NCI-H82 (cell line): ENCODE measurements at regions not wholly inside any gene's neighbourhood (a gene's known extent, or its start where the extent isn't known, plus 50 kb on each side); places are given as distances from the start of the nearest gene placed in this dataset.
A peak's percentile ranks its signal among the peaks of the same experiment; 100 is the strongest.

Experiments
- DNase-seq: peaks from one replicate; lab custom pipeline; 2025; lab: John Stamatoyannopoulos, UW

GRCh38 chr6:165910184-165910966, 247.3 kb upstream of the PDE10A start:
- no peak for DNase-seq

DNA sequence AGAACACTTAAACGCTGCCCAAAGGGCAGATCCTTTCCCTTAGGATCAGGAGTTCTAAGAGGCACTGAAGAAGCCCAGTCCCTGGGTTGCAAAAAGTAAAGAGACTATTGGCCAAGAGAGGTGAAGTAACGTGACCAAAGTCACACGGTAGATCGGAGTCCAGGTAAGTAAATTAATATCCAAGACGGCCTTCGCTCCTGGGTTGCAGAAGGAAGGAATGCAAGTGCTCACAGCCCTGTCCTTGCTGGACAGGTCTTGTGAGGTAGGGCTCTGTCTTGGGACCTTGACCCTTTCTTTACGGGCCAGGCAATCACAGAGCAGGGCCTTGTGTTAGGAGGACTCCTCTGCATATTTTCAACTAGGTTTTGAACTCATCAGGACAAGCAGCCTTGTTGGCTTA, 243.7 kb upstream of the PDE10A start:
- no peak for DNase-seq

GRCh38 chr6:165905744-165906143, 242.7 kb upstream of the PDE10A start:
- no peak for DNase-seq

DNA sequence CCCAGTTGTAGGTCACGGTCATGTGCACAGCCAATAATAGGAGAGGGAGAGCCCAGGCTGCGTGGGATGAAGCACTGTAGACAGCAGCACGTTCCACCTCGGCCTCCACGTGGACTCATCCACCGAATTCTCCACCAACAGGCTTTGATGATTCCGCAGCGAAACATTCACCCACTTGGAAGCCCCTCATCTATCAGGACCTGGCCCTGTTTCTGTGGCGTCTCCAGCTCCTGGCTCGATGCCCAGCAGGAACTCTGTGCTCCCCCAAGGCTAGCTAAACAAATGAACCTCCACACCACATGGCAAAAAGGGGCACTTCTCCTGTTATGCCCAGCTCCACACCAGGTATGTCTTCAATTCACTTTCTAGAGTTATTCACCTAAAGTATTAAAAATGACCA, 237.9 kb upstream of the PDE10A start:
- DNase-seq = no peak

- no peak for DNase-seq
These were observed 236.6 kb upstream of the PDE10A start for GRCh38 chr6:165899611-165900010.

- DNase-seq = no peak
These were observed 232.6 kb upstream of the PDE10A start for GRCh38 chr6:165895421-165896165.

GRCh38 chr6:165894171-165894825, 231.3 kb upstream of the PDE10A start:
- no peak for DNase-seq

DNA sequence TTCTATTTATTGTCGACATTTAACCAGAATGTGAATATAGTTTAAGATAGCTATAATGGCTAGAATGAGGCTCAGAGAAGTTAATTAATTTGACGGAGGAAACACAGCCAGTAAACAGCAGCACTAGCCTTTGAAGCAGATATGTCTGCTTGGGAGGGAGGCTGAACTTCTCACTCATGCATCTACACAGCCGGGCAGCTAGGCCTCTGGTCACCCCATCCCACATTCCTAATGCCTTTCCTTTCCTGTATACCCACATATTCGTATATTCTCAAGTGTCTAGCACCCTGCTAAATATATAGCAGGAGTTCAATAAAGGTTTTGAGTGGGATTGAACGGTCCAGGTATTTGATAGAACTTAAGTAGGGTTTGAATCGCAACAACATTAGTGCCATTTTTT, 230.4 kb upstream of the PDE10A start:
- no peak for DNase-seq

DNA sequence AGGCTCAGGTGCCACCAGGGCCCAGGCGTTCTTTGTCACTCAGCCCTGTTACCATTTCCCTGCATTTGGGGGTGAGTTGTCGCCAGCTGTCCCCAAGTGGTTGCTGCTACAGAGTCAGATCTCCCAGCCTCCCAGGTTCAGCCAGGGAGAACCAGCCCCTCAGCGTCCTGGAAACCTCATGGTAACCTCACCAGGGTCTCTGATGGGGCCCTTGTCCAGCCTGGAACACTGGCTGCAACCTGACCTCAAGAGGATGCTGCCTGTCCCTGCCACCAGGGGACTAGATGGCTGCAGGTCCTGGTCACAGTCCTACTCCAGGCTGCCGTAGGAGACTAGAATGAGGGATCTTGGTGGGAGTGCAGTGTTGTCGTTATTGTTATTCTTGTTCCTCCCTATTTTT, 228.3 kb upstream of the PDE10A start:
- DNase-seq = no peak

DNA sequence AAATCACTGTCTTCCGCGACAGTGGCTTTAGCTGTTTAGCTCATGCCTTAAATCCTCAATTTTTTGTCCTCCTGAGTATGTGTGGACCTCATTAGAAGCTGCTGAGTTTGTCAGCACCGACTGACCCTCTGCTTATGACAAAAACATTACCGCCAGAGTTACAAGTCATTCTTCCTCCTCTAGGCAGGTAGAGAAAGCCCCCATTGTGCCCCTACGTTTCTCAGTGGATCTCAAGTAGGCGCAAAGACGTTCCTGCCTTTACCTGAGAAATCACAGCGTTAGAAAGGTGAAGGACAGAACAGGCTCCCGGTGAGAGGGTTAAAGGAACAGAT, 227.3 kb upstream of the PDE10A start:
- DNase-seq = no peak

DNA sequence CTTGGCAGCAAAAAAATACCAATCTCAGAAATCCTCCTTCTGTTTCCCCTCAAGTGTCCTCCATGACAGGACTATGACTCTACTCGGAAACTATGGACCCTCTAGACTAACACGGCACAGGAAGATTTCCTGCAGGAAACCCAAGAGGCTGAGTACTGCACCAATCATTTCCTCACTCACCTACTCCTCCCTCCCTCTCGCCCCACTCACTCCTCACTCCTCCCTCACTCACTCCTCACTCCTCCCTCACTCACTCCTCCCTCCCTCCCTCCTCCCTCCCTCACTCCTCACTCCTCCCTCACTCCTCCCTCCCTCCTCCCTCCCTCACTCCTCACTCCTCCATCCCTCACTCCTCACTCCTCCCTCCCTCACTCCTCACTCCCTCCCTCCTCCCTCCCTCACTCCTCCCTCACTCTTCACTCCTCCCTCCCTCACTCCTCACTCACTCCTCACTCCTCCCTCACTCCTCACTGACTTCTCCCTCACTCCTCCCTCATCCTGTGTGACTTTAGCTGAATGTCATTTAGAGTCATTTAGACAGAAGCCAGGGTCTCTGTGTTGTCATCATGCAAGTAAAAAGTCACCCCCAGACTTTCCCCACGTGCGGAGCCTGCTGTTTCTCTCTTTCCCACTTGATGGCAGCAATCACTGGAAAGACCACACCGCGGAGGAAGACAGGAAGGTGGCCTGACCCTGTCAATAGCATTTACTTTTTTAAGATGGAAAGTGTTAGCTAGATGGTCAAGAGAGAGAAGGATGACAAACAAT, 226.8 kb upstream of the PDE10A start:
- peak; percentile 11 for DNase-seq

DNA sequence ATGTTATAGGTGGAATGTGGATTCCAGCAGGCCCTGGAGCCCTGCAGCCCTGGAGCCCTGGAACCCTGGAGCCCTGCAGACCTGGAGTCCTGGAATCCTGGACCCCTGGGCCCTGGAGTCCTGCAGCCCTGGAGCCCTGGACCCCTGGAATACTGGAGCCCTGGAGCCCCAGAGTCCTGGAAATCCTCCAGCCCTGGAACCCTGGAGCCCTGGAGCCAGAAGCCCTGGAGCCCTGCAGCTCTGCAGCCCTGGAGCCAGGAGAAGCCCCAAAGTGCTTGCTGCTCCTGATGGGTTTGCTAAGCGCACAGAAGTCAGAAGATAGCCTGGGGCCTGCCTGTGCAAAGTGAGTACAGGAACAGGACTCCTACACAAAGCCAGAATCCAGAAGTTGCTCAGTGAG, 223.1 kb upstream of the PDE10A start:
- DNase-seq = no peak

DNA sequence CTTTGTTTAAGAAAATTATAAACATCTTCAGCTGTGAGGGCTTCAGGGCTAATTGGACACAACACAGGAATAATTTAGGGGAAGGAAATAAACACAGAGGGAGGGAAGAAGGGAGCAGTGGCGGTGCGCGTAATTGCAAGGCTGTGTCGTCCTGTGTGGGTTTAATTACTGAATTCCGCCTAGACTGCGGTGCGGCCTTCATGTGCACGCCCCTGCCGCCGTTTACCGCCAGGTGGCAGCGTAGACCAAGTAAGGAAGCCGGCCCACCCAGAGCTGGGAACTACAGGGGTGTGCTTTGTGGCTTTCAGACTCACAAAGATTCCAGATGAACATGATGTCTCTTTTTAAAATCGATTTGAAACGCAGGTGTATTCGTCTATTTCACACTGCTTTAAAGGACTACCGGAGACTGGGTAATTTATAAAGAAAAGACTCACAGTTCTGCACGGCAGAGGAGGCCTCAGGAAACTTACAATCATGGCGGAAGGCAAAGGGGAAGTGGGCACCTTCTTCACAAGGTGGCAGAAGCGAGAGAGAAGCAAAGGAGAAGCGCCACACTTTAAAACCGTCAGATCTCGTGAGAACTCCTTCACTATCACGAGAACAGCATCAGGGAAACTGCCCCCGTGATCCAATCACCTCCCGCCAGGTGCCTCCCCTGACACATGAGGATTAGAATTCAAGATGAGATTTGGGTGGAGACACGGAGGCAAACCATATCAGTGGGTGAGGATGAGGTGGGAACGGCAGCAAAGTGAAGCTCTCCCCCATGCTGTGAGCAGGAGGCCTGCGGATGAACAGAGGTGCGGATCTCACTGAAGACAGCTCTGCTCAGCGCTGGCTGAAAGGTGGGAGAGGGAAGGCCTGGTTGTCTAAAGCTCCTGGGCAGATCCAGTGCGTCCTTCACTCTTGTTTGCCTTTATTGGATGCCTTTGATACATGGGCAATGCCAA, 222.0 kb upstream of the PDE10A start:
- DNase-seq = peak; percentile 80

DNA sequence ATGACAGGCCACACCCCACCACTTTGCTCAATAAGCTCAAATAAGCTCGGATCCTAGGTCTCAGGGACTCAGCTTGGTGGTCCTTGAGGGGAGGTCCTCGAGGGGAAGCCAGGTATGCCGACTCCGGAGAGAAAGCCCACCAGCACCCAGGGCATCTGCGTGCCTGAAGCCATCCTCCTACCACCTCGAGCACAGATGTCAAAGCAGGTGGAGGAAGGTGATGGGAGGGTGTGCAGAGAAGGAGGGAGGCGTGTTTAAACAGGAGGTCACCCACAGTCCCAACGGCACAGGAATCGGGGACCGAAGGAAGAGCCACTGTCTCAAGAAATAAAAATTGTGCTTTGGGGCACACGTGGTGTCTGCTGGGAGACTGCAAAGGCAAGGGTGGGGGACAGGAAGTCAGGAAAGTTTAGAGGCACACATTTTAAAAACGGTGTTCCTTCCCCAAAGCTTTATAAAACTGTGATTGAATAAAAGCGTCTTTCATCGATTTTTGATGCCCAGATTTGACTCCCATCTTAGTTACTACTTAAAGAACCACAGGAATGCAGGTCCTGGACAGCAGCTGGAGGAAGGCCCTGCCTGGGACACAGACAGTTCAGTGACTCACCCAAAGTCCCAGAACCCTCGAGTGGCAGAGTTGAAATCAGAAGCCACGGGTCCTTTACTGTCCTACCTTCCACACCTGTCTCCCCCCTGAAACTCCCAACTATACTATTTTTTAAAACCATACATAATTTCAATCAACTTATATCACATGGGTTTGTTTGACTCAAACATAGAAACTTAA, 221.0 kb upstream of the PDE10A start:
- no peak for DNase-seq

DNA sequence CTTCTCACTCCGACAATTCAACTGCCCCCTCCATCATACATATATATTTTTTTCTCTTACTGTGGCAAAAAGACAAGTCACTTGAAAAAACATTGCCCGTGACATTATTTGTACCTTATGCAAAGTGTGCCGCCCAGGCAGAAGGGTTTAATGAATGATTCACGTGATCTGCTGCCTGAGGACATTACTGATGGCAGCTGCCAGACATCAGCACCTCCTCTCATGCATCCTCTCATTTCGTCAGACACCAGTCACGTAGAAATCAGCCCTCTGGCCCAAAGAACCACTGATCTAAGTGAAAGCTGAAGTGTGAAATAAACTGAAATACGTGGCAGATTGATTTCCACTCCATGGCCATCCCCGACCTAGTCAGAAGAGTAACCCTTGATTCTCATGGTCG, 218.8 kb upstream of the PDE10A start:
- no peak for DNase-seq

DNA sequence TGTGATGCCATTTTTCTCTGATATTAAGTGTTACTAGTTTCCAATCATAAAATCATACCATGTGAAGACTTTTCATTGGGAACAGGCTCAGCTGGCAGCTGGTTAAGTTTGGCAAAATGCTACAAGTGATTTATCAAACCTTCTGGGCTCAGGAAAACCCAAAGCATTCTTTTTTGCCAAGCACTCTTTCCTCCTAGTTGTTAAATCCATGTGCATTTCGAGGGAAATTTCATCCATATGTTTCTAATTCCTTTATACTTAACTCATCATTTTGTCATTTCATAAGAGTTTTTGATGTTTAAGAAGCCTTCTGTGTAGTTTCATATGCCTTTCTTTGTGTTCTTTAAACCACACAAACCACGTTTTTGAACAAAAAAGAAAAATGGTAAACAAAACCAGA, 217.6 kb upstream of the PDE10A start:
- DNase-seq = no peak

DNA sequence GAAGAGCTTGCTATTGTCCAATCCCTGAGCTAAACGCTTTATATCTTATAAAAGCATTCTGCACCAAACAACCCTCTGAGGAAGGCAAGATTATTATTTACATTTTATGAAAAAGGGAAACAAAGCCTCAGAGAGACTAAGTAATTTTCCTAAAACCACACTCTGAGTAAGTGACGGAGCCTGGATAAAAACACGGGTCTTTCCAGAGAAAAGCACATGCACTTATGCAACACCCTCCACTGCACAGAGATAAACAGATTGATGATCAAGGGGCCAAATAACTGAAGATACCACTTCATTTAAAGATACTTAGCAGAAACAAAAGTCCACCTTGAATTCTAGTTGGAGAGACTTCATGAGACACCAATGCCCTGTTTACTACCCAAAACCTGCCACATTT, 214.7 kb upstream of the PDE10A start:
- DNase-seq = no peak

GRCh38 chr6:165877192-165877591, 214.2 kb upstream of the PDE10A start:
- no peak for DNase-seq

GRCh38 chr6:165876588-165876987, 213.5 kb upstream of the PDE10A start:
- DNase-seq = no peak

- no peak for DNase-seq
These were observed 212.9 kb upstream of the PDE10A start for GRCh38 chr6:165875946-165876345.

- DNase-seq = no peak
These were observed 210.9 kb upstream of the PDE10A start for GRCh38 chr6:165873976-165874375.
